HCT116 (cell line): ENCODE measurements at regions not wholly inside any gene's neighbourhood (a gene's known extent, or its start where the extent isn't known, plus 50 kb on each side); places are given as distances from the start of the nearest gene placed in this dataset.

Experiments used
- ATAC-seq: fragments of 200-7000 bp; cut with Tn5 transposase; 2 replicates; pipeline ENCODE4 v1.9.1; 2020; ENCODE audit warnings: mild to moderate bottlenecking, moderate library complexity
- BruUV-seq: library from RNA; stranded (reverse); fragments of 400-500 nt; replicated peaks from 2 replicates; lab custom pipeline; 2021; lab: Mats Ljungman, UMichigan
- CTCF ChIA-PET: fragments of 300-600 bp; sonication (Branson Sonifier 250); formaldehyde crosslinking; loops from one replicate; lab custom pipeline; 2021; ENCODE audit warnings: antibody characterized with exemption; lab: Charles Lee
- POLR2A ChIA-PET: fragments of 300-600, 350-600 bp; sonication (Branson Sonifier 250); formaldehyde crosslinking; loops from one replicate; lab custom pipeline; 2021; ENCODE audit warnings: antibody characterized with exemption; lab: Charles Lee
- RAD21 ChIA-PET, 2 experiments: fragments of 300-600 bp; sonication (Branson Sonifier 250); formaldehyde crosslinking; loops; one replicate each; lab custom pipeline; 2023; ENCODE audit warnings: low total read pairs in 2 of 2; ENCODE audit not compliant: uncharacterized antibody in 2 of 2, unreplicated experiment in 2 of 2, low non-redundant PET in 1 of 2; lab: Charles Lee
- DNase-seq: peaks from one replicate; pipeline ENCODE4 v3.0.0-alpha.2; 2010; ENCODE audit warnings: low read depth, low spot score
- H2AFZ ChIP-seq: fragments of 200-600 bp; shearing (Covaris generic), sonication (generic); 2 replicates; pipeline ENCODE4 v1.6.1; 2017; ENCODE audit warnings: low read depth, mixed run types, mixed read lengths, antibody characterized with exemption, low read length; ENCODE audit not compliant: poor library complexity, severe bottlenecking
- H3K27ac ChIP-seq: 2 replicates; pipeline ENCODE4 v1.5.1; 2012; ENCODE audit warnings: low read depth, low read length
- H3K27me3 ChIP-seq: fragments of 200-600 bp; sonication (generic); 2 replicates; pipeline ENCODE4 v1.6.1; 2016; ENCODE audit warnings: mixed run types, low read length, mixed read lengths; ENCODE audit not compliant: insufficient read depth
- H3K36me3 ChIP-seq, 2 experiments: fragments of 200-500 bp in 1 of 2; fragments of 200-600 bp in 1 of 2; sonication (Bioruptor generic) in 1 of 2; sonication (generic) in 1 of 2; 2 replicates each; pipeline versions ENCODE4 v1.5.1 to v1.6.1; 2014 to 2016; ENCODE audit warnings: low read length in 2 of 2, inconsistent platforms in 1 of 2, mixed read lengths in 1 of 2, mixed run types in 1 of 2; ENCODE audit not compliant: insufficient read depth in 2 of 2, control insufficient read depth in 1 of 2
- H3K4me1 ChIP-seq, 2 experiments: fragments of 200-600 bp in 1 of 2; sonication (generic) in 1 of 2; 2 replicates each; pipeline versions ENCODE4 v1.5.1 to v1.6.1; 2012 to 2017; ENCODE audit warnings: low read length in 2 of 2, inconsistent platforms in 1 of 2, mild to moderate bottlenecking in 1 of 2, mixed read lengths in 1 of 2, mixed run types in 1 of 2, moderate library complexity in 1 of 2; ENCODE audit not compliant: insufficient read depth in 2 of 2, control insufficient read depth in 1 of 2
- H3K4me2 ChIP-seq: fragments of 200-600 bp; sonication (generic); 2 replicates; pipeline ENCODE4 v1.6.1; 2017; ENCODE audit warnings: mixed run types, low read length, mixed read lengths
- H3K4me3 ChIP-seq, 2 experiments: fragments of 200-600 bp in 1 of 2; sonication (generic) in 1 of 2; replicated peaks in 1 of 2; 2 replicates each; pipeline ENCODE4 v1.5.1; 2011 to 2016; ENCODE audit warnings: low read length in 2 of 2, control low read depth in 1 of 2, low read depth in 1 of 2, mild to moderate bottlenecking in 1 of 2, mixed read lengths in 1 of 2, mixed run types in 1 of 2
- H3K79me2 ChIP-seq: fragments of 200-600 bp; sonication (generic); 2 replicates; pipeline ENCODE4 v1.6.1; 2017; ENCODE audit warnings: mild to moderate bottlenecking, mixed run types, low read length, moderate library complexity, mixed read lengths; ENCODE audit not compliant: insufficient read depth
- H3K9ac ChIP-seq: fragments of 200-600 bp; sonication (generic); 2 replicates; pipeline ENCODE4 v1.6.1; 2016; ENCODE audit warnings: low read length, mixed read lengths
- H3K9me2 ChIP-seq: fragments of 200-600 bp; sonication (generic), shearing (Covaris generic); 2 replicates; pipeline ENCODE4 v1.6.1; 2017; ENCODE audit warnings: mixed run types, mild to moderate bottlenecking, moderate library complexity; ENCODE audit not compliant: insufficient read depth
- H3K9me3 ChIP-seq, 2 experiments: fragments of 200-500 bp in 1 of 2; fragments of 200-600 bp in 1 of 2; sonication (Bioruptor generic) in 1 of 2; sonication (generic) in 1 of 2; 2 replicates each; pipeline ENCODE4 v1.6.1; 2014 to 2017; ENCODE audit warnings: low read length in 2 of 2, mixed read lengths in 2 of 2, inconsistent platforms in 1 of 2, low read depth in 1 of 2, mild to moderate bottlenecking in 1 of 2, mixed run types in 1 of 2, moderate library complexity in 1 of 2; ENCODE audit not compliant: control insufficient read depth in 1 of 2, insufficient read depth in 1 of 2
- H4K20me1 ChIP-seq: fragments of 200-600 bp; sonication (generic), shearing (Covaris generic); 2 replicates; pipeline ENCODE4 v1.6.1; 2017; ENCODE audit warnings: mixed run types, mild to moderate bottlenecking, moderate library complexity; ENCODE audit not compliant: insufficient read depth
- CEBPB ChIP-seq: IDR thresholded peaks from 2 replicates; pipeline ENCODE4 v1.6.1; 2012; ENCODE audit warnings: low read depth
- EGR1 ChIP-seq: IDR thresholded peaks from 2 replicates; pipeline ENCODE4 v1.6.1; 2012; ENCODE audit warnings: low read depth
- ELF1 ChIP-seq: IDR thresholded peaks from 2 replicates; pipeline ENCODE4 v1.6.1; 2012; ENCODE audit warnings: low read depth, borderline replicate concordance
- EZH2phosphoT487 ChIP-seq: fragments of 200-600 bp; IDR thresholded peaks from 2 replicates; pipeline ENCODE4 v1.6.1; 2018; ENCODE audit warnings: antibody characterized with exemption, borderline replicate concordance
- FOSL1 ChIP-seq: IDR thresholded peaks from 2 replicates; pipeline ENCODE4 v1.6.1; 2012; ENCODE audit warnings: low read depth
- JUND ChIP-seq: IDR thresholded peaks from 2 replicates; pipeline ENCODE4 v1.6.1; 2012
- POLR2A ChIP-seq: IDR thresholded peaks from 2 replicates; pipeline ENCODE4 v1.7.0; 2011; ENCODE audit warnings: borderline replicate concordance; ENCODE audit not compliant: insufficient read depth, insufficient read length; ENCODE audit errors: extremely low read depth
- RAD21 ChIP-seq: IDR thresholded peaks from 2 replicates; pipeline ENCODE4 v1.6.1; 2012; ENCODE audit warnings: low read depth, mild to moderate bottlenecking
- SP1 ChIP-seq: IDR thresholded peaks from 2 replicates; pipeline ENCODE4 v1.6.1; 2012; ENCODE audit warnings: low read depth
- intact Hi-C: fragments of 100-400 bp; cut with micrococcal nuclease; formaldehyde crosslinking; loops from 2 replicates; pipeline ENCODE4 v1.10.0; 2022
- TF ChIP-seq, protein P1 (sequence below), 3 experiments: fragments of 200-600 bp in 1 of 3; sonication (generic) in 1 of 3; IDR thresholded peaks in 2 of 3; conservative IDR thresholded peaks in 1 of 3; 2 replicates each; pipeline ENCODE4 v1.5.1; 2012 to 2017; ENCODE audit warnings: low read depth in 2 of 3, low read length in 2 of 3, antibody characterized with exemption in 1 of 3, borderline replicate concordance in 1 of 3, control low read depth in 1 of 3, mild to moderate bottlenecking in 1 of 3, mixed read lengths in 1 of 3, mixed run types in 1 of 3, moderate library complexity in 1 of 3; ENCODE audit not compliant: insufficient read depth in 1 of 3
- TF ChIP-seq, protein P2 (sequence below): IDR thresholded peaks from 2 replicates; pipeline ENCODE4 v1.6.1; 2012
- TF ChIP-seq, protein P3 (sequence below): IDR thresholded peaks from 2 replicates; pipeline ENCODE4 v1.6.1; 2012; ENCODE audit warnings: low read depth
- TF ChIP-seq, protein P4 (sequence below): IDR thresholded peaks from 2 replicates; pipeline ENCODE4 v1.6.1; 2012

DNA sequence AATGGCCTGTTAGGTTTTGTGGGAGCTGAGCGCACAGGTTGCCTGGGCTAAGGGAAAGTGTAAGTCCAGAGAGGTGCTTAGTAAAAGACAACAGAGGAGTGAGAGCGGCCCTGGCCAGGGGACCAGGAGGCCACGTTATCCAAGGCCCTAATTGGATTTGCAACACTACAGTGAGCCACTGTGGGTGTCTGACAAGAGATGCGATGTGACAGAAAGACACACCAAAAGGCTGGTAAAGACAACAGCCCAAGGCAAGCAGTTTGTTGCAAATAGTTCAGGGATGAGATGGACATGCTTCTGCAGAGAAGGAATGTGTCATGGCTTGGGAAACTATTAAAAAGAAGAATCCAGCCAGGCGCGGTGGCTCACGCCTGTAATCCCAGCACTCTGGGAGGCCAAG lies 162.7 kb upstream of the KIT start:
- no peaks in the 10 kb centered on the region for H3K36me3 ChIP-seq
- peaks cover 4 to 18% of the 10 kb centered on the region in 2 experiments; a peak in 2 of 4 replicates for H3K4me1 ChIP-seq
- no peak for DNase-seq
- ATAC-seq, result no peak
- no peak overlapping the region for H3K9ac ChIP-seq
- H3K9me2 ChIP-seq, result no peaks in the 10 kb centered on the region
- no peaks in the 10 kb centered on the region for H3K27me3 ChIP-seq
- intact Hi-C loops, result no loop called here
- no peak overlapping the region for H3K4me2 ChIP-seq
- TF ChIP-seq FOSL1, result no peak
- TF ChIP-seq RAD21, result no peak
- TF ChIP-seq, protein P1, sequence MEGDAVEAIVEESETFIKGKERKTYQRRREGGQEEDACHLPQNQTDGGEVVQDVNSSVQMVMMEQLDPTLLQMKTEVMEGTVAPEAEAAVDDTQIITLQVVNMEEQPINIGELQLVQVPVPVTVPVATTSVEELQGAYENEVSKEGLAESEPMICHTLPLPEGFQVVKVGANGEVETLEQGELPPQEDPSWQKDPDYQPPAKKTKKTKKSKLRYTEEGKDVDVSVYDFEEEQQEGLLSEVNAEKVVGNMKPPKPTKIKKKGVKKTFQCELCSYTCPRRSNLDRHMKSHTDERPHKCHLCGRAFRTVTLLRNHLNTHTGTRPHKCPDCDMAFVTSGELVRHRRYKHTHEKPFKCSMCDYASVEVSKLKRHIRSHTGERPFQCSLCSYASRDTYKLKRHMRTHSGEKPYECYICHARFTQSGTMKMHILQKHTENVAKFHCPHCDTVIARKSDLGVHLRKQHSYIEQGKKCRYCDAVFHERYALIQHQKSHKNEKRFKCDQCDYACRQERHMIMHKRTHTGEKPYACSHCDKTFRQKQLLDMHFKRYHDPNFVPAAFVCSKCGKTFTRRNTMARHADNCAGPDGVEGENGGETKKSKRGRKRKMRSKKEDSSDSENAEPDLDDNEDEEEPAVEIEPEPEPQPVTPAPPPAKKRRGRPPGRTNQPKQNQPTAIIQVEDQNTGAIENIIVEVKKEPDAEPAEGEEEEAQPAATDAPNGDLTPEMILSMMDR (IDR thresholded peaks at IDR 0.05 in 2 of 3, conservative IDR thresholded peaks at IDR 0.05 in 1 of 3; ENCODE audit: borderline replicate concordance in 1 of 3, insufficient read depth in 1 of 3, low read depth in 2 of 3, low read length in 2 of 3), result no peak
- no peak for TF ChIP-seq CEBPB
- H3K4me3 ChIP-seq, result no peak overlapping the region
- no peaks in the 10 kb centered on the region for H3K79me2 ChIP-seq
- no peaks in the 10 kb centered on the region for H3K9me3 ChIP-seq
- H2AFZ ChIP-seq, result no peak overlapping the region
- no peaks in the 10 kb centered on the region for H4K20me1 ChIP-seq
- no peak overlapping the region for H3K27ac ChIP-seq
- RAD21 ChIA-PET, result no interaction called here
- POLR2A ChIA-PET, result no interaction called here
- CTCF ChIA-PET, result no interaction called here
- no TSS peak for BruUV-seq

DNA sequence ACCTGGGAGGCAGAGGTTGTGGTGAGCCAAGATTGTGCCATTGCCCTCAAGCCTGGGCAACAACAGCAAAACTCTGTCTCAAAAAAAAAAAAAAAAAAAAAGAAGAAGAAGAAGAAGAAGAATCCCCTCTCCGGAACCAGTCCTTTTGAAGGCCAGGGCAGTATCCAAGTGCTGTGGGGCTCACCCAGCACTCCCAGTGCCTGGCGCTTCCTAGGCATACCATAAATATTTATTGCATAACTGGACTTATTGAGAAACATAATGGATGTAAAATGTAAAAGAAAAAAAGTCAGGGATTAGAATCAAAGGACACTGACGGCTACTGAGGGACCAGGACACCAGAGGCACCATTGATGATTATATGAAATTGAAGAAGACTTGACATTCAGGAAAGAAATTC lies 162.1 kb upstream of the KIT start:
- ChIA-PET RAD21 (no interaction called here), CTCF (no interaction called here), POLR2A (no interaction called here)
- H3K4me2 ChIP-seq, result no peak overlapping the region
- no peaks in the 10 kb centered on the region for H3K79me2 ChIP-seq
- H3K27me3 ChIP-seq, result no peaks in the 10 kb centered on the region
- H3K27ac ChIP-seq, result no peak overlapping the region
- intact Hi-C loops, result no loop called here
- H3K9me3 ChIP-seq, result no peaks in the 10 kb centered on the region
- no peaks in the 10 kb centered on the region for H3K36me3 ChIP-seq
- no peaks in the 10 kb centered on the region for H3K9me2 ChIP-seq
- H3K4me3 ChIP-seq, result no peak overlapping the region
- TF ChIP-seq JUND (no peak), POLR2A (no peak), EZH2phosphoT487 (no peak), FOSL1 (no peak), ELF1 (no peak), EGR1 (no peak), SP1 (no peak)
- TF ChIP-seq, protein P2, sequence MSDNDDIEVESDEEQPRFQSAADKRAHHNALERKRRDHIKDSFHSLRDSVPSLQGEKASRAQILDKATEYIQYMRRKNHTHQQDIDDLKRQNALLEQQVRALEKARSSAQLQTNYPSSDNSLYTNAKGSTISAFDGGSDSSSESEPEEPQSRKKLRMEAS, result no peak
- TF ChIP-seq, protein P3, sequence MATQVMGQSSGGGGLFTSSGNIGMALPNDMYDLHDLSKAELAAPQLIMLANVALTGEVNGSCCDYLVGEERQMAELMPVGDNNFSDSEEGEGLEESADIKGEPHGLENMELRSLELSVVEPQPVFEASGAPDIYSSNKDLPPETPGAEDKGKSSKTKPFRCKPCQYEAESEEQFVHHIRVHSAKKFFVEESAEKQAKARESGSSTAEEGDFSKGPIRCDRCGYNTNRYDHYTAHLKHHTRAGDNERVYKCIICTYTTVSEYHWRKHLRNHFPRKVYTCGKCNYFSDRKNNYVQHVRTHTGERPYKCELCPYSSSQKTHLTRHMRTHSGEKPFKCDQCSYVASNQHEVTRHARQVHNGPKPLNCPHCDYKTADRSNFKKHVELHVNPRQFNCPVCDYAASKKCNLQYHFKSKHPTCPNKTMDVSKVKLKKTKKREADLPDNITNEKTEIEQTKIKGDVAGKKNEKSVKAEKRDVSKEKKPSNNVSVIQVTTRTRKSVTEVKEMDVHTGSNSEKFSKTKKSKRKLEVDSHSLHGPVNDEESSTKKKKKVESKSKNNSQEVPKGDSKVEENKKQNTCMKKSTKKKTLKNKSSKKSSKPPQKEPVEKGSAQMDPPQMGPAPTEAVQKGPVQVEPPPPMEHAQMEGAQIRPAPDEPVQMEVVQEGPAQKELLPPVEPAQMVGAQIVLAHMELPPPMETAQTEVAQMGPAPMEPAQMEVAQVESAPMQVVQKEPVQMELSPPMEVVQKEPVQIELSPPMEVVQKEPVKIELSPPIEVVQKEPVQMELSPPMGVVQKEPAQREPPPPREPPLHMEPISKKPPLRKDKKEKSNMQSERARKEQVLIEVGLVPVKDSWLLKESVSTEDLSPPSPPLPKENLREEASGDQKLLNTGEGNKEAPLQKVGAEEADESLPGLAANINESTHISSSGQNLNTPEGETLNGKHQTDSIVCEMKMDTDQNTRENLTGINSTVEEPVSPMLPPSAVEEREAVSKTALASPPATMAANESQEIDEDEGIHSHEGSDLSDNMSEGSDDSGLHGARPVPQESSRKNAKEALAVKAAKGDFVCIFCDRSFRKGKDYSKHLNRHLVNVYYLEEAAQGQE, result no peak
- TF ChIP-seq, protein P4, sequence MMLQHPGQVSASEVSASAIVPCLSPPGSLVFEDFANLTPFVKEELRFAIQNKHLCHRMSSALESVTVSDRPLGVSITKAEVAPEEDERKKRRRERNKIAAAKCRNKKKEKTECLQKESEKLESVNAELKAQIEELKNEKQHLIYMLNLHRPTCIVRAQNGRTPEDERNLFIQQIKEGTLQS, result no peak
- no peak overlapping the region for H2AFZ ChIP-seq
- no peak for DNase-seq
- BruUV-seq, result no TSS peak
- H4K20me1 ChIP-seq, result no peaks in the 10 kb centered on the region
- H3K4me1 ChIP-seq, result peaks cover 4 to 18% of the 10 kb centered on the region in 2 experiments; a peak in 2 of 4 replicates
- no peak overlapping the region for H3K9ac ChIP-seq
- ATAC-seq, result no peak
